Glomerular visceral epithelial cell (primary cell): ENCODE measurements at regions not wholly inside any gene's neighbourhood (a gene's known extent, or its start where the extent isn't known, plus 50 kb on each side); places are given as distances from the start of the nearest gene placed in this dataset.
"Not testable (repeated sequence)": the region's sequence is repeated elsewhere in the genome, so short reads cannot be mapped to it uniquely, and the experiment has no call there.

Experiments
- DNase-seq: peaks from one replicate; pipeline ENCODE4 v3.0.0-alpha.2; 2016; ENCODE audit errors: extremely low spot score

- DNase-seq = no peak
These were observed 213.4 kb upstream of the XIST start for GRCh38 chrX:74065831-74066390.

- no peak for DNase-seq
These were observed 211.1 kb upstream of the XIST start for GRCh38 chrX:74063426-74064155.

- DNase-seq = no peak
These were observed 209.4 kb upstream of the XIST start for GRCh38 chrX:74061879-74062278.

- no peak for DNase-seq
These were observed 196.6 kb upstream of the XIST start for GRCh38 chrX:74049126-74049525.

- not testable (repeated sequence) for DNase-seq
These were observed 181.6 kb upstream of the XIST start for GRCh38 chrX:74034066-74034465.

- DNase-seq = not testable (repeated sequence)
These were observed 179.0 kb upstream of the XIST start for GRCh38 chrX:74031527-74031926.

DNA sequence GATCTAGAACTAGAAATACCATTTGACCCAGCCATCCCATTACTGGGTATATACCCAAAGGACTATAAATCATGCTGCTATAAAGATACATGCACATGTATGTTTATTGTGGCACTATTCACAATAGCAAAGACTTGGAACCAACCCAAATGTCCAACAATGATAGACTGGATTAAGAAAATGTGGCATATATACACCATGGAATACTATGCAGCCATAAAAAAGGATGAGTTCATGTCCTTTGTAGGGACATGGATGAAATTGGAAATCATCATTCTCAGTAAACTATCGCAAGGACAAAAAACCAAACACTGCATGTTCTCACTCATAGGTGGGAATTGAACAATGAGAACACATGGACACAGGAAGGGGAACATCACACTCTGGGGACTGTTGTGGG is 178.3 kb upstream of the XIST start:
- not testable (repeated sequence) for DNase-seq

DNA sequence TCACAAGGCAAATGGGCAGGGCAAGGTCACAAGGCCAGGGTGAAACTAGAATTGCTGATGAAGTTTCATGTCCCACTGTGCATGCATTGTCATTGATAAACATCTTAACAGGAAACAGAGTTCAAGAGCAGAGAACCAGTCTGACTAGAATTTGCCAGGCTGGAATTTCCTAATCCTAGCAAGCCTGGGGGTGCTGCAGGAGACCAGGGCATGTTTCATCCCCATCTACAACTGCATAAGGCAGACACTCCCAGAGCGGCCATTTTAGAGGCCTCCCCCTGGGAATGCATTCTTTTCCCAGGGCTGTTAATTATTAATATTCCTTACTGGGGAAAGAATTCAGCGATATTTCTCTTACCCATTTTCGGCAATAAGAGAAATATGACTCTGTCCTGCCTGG is 172.6 kb upstream of the XIST start:
- not testable (repeated sequence) for DNase-seq

GRCh38 chrX:74023203-74023602 is 170.7 kb upstream of the XIST start:
- DNase-seq = no peak

DNA sequence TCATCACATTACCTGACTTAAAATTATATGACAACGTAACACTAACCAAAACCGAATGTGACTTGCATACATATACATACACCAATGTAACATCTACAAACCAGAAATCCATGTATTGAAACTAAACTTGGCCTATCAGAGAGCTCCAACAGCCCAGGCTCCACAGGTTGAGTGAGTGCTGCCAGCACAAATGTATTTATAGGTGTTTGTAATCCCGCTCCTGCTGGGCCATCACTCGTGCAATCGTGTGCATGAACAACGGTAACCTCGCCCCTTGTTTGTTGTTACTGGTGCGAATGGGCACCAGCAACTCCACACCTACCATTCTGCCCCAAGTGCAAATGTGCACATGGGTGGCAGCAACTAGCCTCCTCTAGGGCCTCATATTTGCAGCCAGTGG is 165.7 kb upstream of the XIST start:
- no peak for DNase-seq

DNA sequence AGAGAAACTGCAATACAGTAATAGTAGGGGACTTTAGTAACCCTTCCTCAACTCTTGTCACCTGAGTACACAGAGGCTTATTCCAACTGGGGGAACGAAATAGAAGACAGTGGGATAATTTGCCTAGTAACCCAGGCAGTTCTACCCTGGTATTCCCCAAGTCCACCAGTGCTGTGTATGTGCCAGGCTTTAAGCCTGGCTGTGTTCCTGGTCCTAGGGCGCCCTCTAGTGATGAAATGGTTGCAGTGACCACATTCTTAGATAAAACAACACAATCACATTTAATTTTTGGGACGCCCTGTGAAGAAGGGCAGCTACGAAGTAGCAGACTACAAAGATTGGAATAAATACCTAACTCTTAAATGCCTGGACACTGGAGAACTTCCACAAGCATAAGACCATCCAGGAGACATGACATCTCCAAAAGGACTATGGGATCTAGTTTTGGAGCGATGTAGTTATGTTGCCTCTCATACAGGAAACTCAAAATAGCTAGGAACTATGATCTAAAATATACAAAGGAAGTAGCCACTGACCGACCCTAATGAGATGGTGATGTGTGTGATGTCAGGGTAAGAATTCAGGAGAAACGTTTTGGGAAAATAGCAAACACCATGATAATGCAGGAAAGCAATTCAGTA is 163.0 kb upstream of the XIST start:
- DNase-seq = peak; percentile 65

- DNase-seq = no peak
These were observed 156.5 kb upstream of the XIST start for GRCh38 chrX:74009041-74009440.

DNA sequence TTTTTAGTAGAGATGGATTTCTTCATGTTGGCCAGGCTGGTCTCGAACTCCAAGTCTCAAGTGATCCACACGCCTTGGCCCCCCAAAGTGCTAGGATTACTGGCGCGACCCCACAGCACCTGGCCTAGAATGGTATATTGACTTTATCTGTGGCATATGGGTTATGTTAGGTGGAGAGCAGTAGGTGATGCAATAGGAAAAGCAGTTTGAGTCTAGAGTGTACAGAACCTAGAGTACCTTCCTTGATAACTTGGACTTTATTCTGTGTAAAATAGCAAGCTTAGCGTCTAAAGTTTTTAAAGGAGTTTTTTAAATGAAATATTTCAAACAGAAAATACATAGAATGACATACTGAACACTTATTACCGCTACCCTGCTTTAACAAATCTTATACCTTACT is 139.5 kb upstream of the XIST start:
- DNase-seq = no peak

GRCh38 chrX:73987166-73987565 is 134.7 kb upstream of the XIST start:
- DNase-seq = no peak

- no peak for DNase-seq
These were observed 127.1 kb upstream of the XIST start for GRCh38 chrX:73979551-73980131.

DNA sequence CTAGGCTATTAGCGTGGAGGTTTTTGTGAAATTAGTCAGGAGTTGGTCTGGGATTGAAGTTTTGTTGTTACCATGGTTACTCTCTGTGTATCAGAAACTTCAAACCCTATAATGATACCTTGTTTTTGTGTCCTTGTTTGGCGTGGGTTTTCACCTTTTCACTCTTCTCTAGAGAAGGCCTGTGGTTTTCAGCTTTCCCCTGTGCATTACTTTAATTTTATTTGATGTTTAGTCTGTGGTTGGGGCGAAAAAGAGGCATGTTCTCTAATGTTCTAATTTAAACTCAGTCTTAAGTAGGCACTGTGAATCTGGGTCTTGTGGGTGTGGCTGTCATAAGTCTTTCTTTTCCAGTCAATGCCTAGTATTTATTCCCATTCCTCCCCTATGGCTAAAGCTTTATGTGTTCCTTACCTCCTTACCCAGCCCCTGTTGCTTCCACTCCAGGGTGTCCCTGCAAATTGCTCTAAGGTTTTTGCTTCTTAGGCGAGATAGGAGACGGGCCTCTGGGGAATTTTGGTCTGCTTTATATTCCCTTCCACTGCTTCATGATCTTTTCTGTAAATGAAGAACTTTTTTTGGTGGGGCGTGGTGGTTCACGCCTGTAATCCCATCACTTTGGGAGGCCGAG is 125.1 kb upstream of the XIST start:
- no peak for DNase-seq

GRCh38 chrX:73967461-73967860 is 114.9 kb upstream of the XIST start:
- DNase-seq = not testable (repeated sequence)

GRCh38 chrX:73965833-73966232 is 113.3 kb upstream of the XIST start:
- DNase-seq = no peak

GRCh38 chrX:73964579-73964978 is 112.1 kb upstream of the XIST start:
- DNase-seq = peak; percentile 10

DNA sequence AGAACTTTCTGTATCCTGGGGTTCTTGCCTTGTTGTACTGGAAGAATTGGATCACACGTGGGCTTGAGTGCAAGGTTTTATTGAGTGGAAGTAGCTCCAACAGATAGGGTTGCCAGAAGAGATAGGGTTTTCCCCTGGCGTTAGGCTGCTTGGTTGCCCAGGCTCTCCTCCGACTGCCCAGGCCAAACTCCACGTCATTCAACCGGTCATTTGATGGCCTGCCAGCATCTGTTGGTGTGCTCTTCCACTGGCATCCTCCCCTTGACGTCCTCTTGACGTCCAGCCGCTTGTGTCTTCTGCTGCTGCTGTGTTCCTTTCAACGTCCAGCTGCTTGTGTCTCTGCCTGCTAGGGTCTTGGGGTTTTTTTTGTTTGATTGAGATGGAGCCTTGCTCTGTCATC is 111.2 kb upstream of the XIST start:
- no peak for DNase-seq

DNA sequence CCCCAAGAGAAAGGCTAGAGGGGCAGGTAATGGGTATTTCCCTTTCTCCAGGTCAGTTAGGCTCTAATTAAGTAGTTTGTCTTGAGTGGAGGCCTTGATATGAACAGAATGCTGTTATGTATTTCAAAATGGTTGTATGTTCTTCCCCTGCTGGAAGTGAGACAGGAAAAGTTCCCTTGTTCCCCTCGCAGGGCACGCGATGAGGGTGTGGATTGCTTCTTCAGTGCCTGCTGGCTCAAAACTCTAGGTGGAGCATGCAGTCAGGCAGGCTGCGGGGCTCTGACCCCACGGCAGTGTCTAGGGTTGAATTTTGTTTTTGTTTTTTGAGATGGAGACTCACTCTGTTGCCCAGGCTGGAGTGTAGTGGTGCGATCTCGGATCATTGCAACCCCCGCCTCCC is 110.4 kb upstream of the XIST start:
- no peak for DNase-seq

GRCh38 chrX:73961867-73962266 is 109.4 kb upstream of the XIST start:
- DNase-seq = not testable (repeated sequence)

- no peak for DNase-seq
These were observed 92.0 kb upstream of the XIST start for GRCh38 chrX:73944563-73944908.
